ENCODE measurements at regions not wholly inside any gene's neighbourhood (a gene's known extent, or its start where the extent isn't known, plus 50 kb on each side); places are given as distances from the start of the nearest gene placed in this dataset.

DNA sequence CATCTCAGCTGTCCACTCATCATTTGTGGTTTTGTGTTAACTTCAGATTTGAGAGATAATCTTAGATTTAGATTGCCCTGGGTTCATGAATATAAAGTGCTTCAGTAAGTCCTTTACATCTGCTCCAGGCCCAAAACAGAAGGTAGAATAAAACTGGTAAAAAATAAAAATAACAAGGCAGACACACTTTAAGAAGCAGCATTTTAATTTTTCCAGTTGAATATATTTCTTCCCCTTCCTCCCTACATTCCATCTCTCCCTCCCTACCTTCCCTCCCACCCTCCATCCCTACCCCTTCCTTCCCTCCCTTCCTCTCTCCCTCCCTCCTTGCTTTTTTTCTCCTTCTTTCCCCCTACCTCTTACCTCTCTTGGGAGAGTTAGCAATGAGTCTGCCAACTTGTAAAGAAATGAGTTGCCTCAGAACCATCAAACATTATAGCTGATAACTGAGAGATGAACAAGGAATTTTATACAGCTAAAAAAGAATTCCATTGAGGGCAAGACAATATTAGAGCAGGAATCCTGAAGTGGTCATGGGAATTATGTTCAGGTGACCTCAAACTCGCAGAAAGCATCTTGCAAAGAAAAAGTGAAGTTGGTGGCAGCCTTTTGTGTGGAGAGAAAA lies 145.0 kb upstream of the SOX4 start:
- Mint-ChIP-seq H3K4me1 (peaks cover 31% of the 10 kb centered on the region), H3K4me3 (no peak overlapping the region), H3K27ac (no peak overlapping the region), H3K36me3 (ENCODE audit: low read depth) (no peaks in the 10 kb centered on the region), H3K9me3 (no peaks in the 10 kb centered on the region), H3K27me3 (ENCODE audit: insufficient read depth) (peaks cover 21% of the 10 kb centered on the region)
- TF ChIP-seq, protein P1, sequence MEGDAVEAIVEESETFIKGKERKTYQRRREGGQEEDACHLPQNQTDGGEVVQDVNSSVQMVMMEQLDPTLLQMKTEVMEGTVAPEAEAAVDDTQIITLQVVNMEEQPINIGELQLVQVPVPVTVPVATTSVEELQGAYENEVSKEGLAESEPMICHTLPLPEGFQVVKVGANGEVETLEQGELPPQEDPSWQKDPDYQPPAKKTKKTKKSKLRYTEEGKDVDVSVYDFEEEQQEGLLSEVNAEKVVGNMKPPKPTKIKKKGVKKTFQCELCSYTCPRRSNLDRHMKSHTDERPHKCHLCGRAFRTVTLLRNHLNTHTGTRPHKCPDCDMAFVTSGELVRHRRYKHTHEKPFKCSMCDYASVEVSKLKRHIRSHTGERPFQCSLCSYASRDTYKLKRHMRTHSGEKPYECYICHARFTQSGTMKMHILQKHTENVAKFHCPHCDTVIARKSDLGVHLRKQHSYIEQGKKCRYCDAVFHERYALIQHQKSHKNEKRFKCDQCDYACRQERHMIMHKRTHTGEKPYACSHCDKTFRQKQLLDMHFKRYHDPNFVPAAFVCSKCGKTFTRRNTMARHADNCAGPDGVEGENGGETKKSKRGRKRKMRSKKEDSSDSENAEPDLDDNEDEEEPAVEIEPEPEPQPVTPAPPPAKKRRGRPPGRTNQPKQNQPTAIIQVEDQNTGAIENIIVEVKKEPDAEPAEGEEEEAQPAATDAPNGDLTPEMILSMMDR (conservative IDR thresholded peaks at IDR 0.05) = no peak
- DNase-seq = no peak
- Histone ChIP-seq H3K9ac (ENCODE audit: extremely low read depth, low read length, poor library complexity, severe bottlenecking) (no peak overlapping the region), H3K36me3 (ENCODE audit: control insufficient read depth, insufficient read depth, low read length) (no peaks in the 10 kb centered on the region), H3K4me3 (ENCODE audit: low read length) (no peak overlapping the region), H3K4me1 (ENCODE audit: control insufficient read depth, insufficient read depth, low read length) (peaks cover 11% of the 10 kb centered on the region), H3K27ac (ENCODE audit: low read depth, low read length) (no peak overlapping the region), H3K9me3 (ENCODE audit: control insufficient read depth, low read length) (no peaks in the 10 kb centered on the region), H3K27me3 (ENCODE audit: control insufficient read depth, insufficient read depth, low read length, poor library complexity, severe bottlenecking) (peaks cover 10% of the 10 kb centered on the region)
- 92 to 100% methylated on average over 1 of the region's 1 CpG for WGBS, 2 experiments (ENCODE audit: insufficient coverage in 1 of 2, insufficient read length in 1 of 2)

DNA sequence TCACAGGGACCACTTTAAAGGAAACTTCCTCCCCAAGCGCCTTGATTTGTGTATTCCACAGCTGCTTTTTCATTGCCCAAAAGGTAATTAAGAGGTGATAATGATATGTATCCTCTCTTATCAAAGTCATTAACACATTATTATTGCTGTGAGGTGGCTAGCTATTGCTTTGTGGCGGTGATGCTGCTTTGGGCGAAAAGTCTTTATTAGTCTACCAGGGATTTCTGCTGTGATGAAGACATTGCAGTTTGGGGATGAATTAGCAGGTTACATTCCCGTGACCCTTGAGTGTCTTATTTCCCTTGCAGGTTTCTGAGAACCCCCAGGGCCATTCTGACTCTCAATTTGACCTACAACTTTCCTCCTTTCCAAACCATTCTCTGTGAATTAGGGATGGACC lies 143.4 kb upstream of the SOX4 start:
- no peak overlapping the region for H3K4me3 ChIP-seq (ENCODE audit: low read length)
- peaks cover 35% of the 10 kb centered on the region for H3K4me1 Mint-ChIP-seq
- no peak overlapping the region for H3K27ac ChIP-seq (ENCODE audit: low read depth, low read length)
- TF ChIP-seq, protein P1 (conservative IDR thresholded peaks at IDR 0.05) = no peak
- H3K27me3 ChIP-seq (ENCODE audit: control insufficient read depth, insufficient read depth, low read length, poor library complexity, severe bottlenecking) = peaks cover 10% of the 10 kb centered on the region
- H3K9ac ChIP-seq (ENCODE audit: extremely low read depth, low read length, poor library complexity, severe bottlenecking) = no peak overlapping the region
- no peaks in the 10 kb centered on the region for H3K9me3 Mint-ChIP-seq
- H3K36me3 ChIP-seq (ENCODE audit: control insufficient read depth, insufficient read depth, low read length) = no peaks in the 10 kb centered on the region
- H3K4me3 Mint-ChIP-seq = no peak overlapping the region
- no peak overlapping the region for H3K27ac Mint-ChIP-seq
- peaks cover 16% of the 10 kb centered on the region for H3K27me3 Mint-ChIP-seq (ENCODE audit: insufficient read depth)
- no peaks in the 10 kb centered on the region for H3K36me3 Mint-ChIP-seq (ENCODE audit: low read depth)
- peaks cover 11% of the 10 kb centered on the region for H3K4me1 ChIP-seq (ENCODE audit: control insufficient read depth, insufficient read depth, low read length)
- no peaks in the 10 kb centered on the region for H3K9me3 ChIP-seq (ENCODE audit: control insufficient read depth, low read length)
- WGBS, 2 experiments (ENCODE audit: insufficient coverage in 1 of 2, insufficient read length in 1 of 2) = 43 to 50% methylated on average over 1 to 4 of the region's 4 CpGs
- peak; percentile 57 for DNase-seq

DNA sequence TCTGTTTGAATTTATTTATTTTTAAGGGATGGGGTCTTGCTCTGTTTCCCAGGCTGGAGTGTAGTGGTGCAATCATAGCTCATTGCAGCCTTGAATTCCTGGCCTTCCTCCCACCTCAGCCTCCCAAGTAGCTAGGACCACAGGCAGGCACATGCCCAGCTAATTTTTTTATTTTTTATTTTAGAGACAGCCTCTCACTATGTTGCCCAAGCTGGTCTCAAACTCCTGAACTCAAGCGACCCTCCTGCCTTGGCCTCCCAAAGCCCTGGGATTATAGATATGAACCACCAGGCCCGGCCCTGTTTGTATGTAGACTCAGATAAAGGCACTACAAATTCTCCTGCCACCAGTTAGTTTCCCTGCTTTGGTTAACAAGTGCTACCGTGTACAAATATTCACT lies 142.9 kb upstream of the SOX4 start:
- Histone ChIP-seq H3K27ac (ENCODE audit: low read depth, low read length) (no peak overlapping the region), H3K27me3 (ENCODE audit: control insufficient read depth, insufficient read depth, low read length, poor library complexity, severe bottlenecking) (peaks cover 8% of the 10 kb centered on the region), H3K36me3 (ENCODE audit: control insufficient read depth, insufficient read depth, low read length) (no peaks in the 10 kb centered on the region), H3K9ac (ENCODE audit: extremely low read depth, low read length, poor library complexity, severe bottlenecking) (no peak overlapping the region), H3K9me3 (ENCODE audit: control insufficient read depth, low read length) (no peaks in the 10 kb centered on the region), H3K4me1 (ENCODE audit: control insufficient read depth, insufficient read depth, low read length) (peaks cover 11% of the 10 kb centered on the region), H3K4me3 (ENCODE audit: low read length) (no peak overlapping the region)
- peaks cover 36% of the 10 kb centered on the region for H3K4me1 Mint-ChIP-seq
- no peaks in the 10 kb centered on the region for H3K9me3 Mint-ChIP-seq
- no peak overlapping the region for H3K27ac Mint-ChIP-seq
- peaks cover 13% of the 10 kb centered on the region for H3K27me3 Mint-ChIP-seq (ENCODE audit: insufficient read depth)
- DNase-seq = no peak
- no peak overlapping the region for H3K4me3 Mint-ChIP-seq
- H3K36me3 Mint-ChIP-seq (ENCODE audit: low read depth) = no peaks in the 10 kb centered on the region
- WGBS, 2 experiments (ENCODE audit: insufficient coverage in 1 of 2, insufficient read length in 1 of 2) = 86 to 87% methylated on average over 2 to 3 of the region's 3 CpGs
- TF ChIP-seq, protein P1 (conservative IDR thresholded peaks at IDR 0.05) = no peak

All from endodermal cell (in vitro differentiated cells).